Brain pericyte (primary cell): ENCODE measurements at regions not wholly inside any gene's neighbourhood (a gene's known extent, or its start where the extent isn't known, plus 50 kb on each side); places are given as distances from the start of the nearest gene placed in this dataset.
"Not testable (repeated sequence)": the region's sequence is repeated elsewhere in the genome, so short reads cannot be mapped to it uniquely, and the experiment has no call there.

Source experiments
- DNase-seq: peaks from one replicate; pipeline ENCODE4 v3.0.0-alpha.2; 2012; ENCODE audit warnings: low read depth, low spot score

GRCh38 chr1:146510248-146510983, 281.6 kb upstream of the NOTCH2NLA start:
- DNase-seq: not testable (repeated sequence)

GRCh38 chr1:146504121-146504520, 275.3 kb upstream of the NOTCH2NLA start:
- DNase-seq: not testable (repeated sequence)

- DNase-seq: not testable (repeated sequence)
Measured at GRCh38 chr1:146487555-146487954, 258.7 kb upstream of the NOTCH2NLA start.

GRCh38 chr1:146487155-146487554, 258.3 kb upstream of the NOTCH2NLA start:
- not testable (repeated sequence) for DNase-seq

- DNase-seq: not testable (repeated sequence)
Measured at GRCh38 chr1:146486300-146487014, 257.6 kb upstream of the NOTCH2NLA start.

- DNase-seq: not testable (repeated sequence)
Measured at GRCh38 chr1:146484195-146484594, 255.4 kb upstream of the NOTCH2NLA start.

- not testable (repeated sequence) for DNase-seq
Measured at GRCh38 chr1:146479188-146479587, 250.4 kb upstream of the NOTCH2NLA start.

GRCh38 chr1:146478125-146478720, 249.4 kb upstream of the NOTCH2NLA start:
- not testable (repeated sequence) for DNase-seq

GRCh38 chr1:146475086-146475485, 246.3 kb upstream of the NOTCH2NLA start:
- not testable (repeated sequence) for DNase-seq

- not testable (repeated sequence) for DNase-seq
Measured at GRCh38 chr1:146474216-146474615, 245.4 kb upstream of the NOTCH2NLA start.

- DNase-seq: peak; percentile 2
Measured at GRCh38 chr1:146472192-146472861, 243.5 kb upstream of the NOTCH2NLA start.

GRCh38 chr1:146459939-146460338, 231.1 kb upstream of the NOTCH2NLA start:
- not testable (repeated sequence) for DNase-seq

- not testable (repeated sequence) for DNase-seq
Measured at GRCh38 chr1:146459308-146459707, 230.5 kb upstream of the NOTCH2NLA start.

GRCh38 chr1:146448877-146449246, 220.0 kb upstream of the NOTCH2NLA start:
- DNase-seq: not testable (repeated sequence)

- not testable (repeated sequence) for DNase-seq
Measured at GRCh38 chr1:146448212-146448876, 219.5 kb upstream of the NOTCH2NLA start.

GRCh38 chr1:146443871-146444222, 215.0 kb upstream of the NOTCH2NLA start:
- DNase-seq: peak; percentile 0

GRCh38 chr1:146443088-146443870, 214.5 kb upstream of the NOTCH2NLA start:
- DNase-seq: not testable (repeated sequence)

- not testable (repeated sequence) for DNase-seq
Measured at GRCh38 chr1:146438543-146438942, 209.7 kb upstream of the NOTCH2NLA start.

- DNase-seq: not testable (repeated sequence)
Measured at GRCh38 chr1:146416642-146417041, 187.8 kb upstream of the NOTCH2NLA start.

- DNase-seq: not testable (repeated sequence)
Measured at GRCh38 chr1:146415017-146415416, 186.2 kb upstream of the NOTCH2NLA start.
